Testis (tissue), 2 donors: ENCODE measurements at regions not wholly inside any gene's neighbourhood (a gene's known extent, or its start where the extent isn't known, plus 50 kb on each side); places are given as distances from the start of the nearest gene placed in this dataset.

ENCODE experiments used
- DNase-seq: peaks from one replicate; pipeline ENCODE4 v3.0.0-alpha.2; 2019
- H3K27ac ChIP-seq, 2 donors: fragments of 200-600 bp; sonication (generic); one replicate each; pipeline ENCODE4 v1.5.1; 2019
- H3K27me3 ChIP-seq: fragments of 200-600 bp; sonication (generic); one replicate; pipeline ENCODE4 v1.5.1; 2019
- H3K36me3 ChIP-seq: fragments of 200-600 bp; sonication (generic); one replicate; pipeline ENCODE4 v1.5.1; 2017; ENCODE audit warnings: low read depth; ENCODE audit errors: missing control alignments
- H3K4me1 ChIP-seq: fragments of 200-600 bp; sonication (generic); one replicate; pipeline ENCODE4 v1.5.1; 2019
- H3K4me3 ChIP-seq, 2 donors: fragments of 200-600 bp; sonication (generic); one replicate each; pipeline ENCODE4 v1.5.1; 2017 to 2019
- H3K9me3 ChIP-seq: fragments of 200-600 bp; sonication (generic); one replicate; pipeline ENCODE4 v1.5.1; 2017
- CTCF ChIP-seq, 3 experiments: fragments of 450-650 bp in 2 of 3; fragments of 200-600 bp in 1 of 3; sonication (generic) in 1 of 3; IDR thresholded peaks; one replicate each; pipeline ENCODE4 v1.5.1; 2016 to 2019; ENCODE audit warnings: antibody characterized with exemption in 3 of 3, mild to moderate bottlenecking in 2 of 3, moderate library complexity in 1 of 3
- POLR2A ChIP-seq: fragments of 450-650 bp; IDR thresholded peaks from one replicate; pipeline ENCODE4 v1.6.1; 2017; ENCODE audit warnings: antibody characterized with exemption, mild to moderate bottlenecking, moderate library complexity
- WGBS, 2 donors: methylation state at CpG; one replicate each; pipeline ENCODE4 v1.1.5; 2018; 5-methylcytosine and 5-hydroxymethylcytosine counted together
- intact Hi-C: fragments of 100-400 bp; cut with DNase I; formaldehyde crosslinking; loops from one replicate; pipeline ENCODE4 v1.15.1; 2023; ENCODE audit warnings: low total_unique reads

GRCh38 chr1:187481581-187482148, 652.9 kb downstream of the PLA2G4A start:
- intact Hi-C loops: no loop called here
- no peak overlapping the region for H3K27ac ChIP-seq
- no peaks in the 10 kb centered on the region for H3K4me1 ChIP-seq
- no peak for DNase-seq
- WGBS, 2 donors: 58 to 74% methylated on average over 9 to 10 of the region's 10 CpGs
- TF ChIP-seq POLR2A (no peak), CTCF (IDR thresholded peaks at IDR 0.05) (no peak)
- no peak overlapping the region for H3K4me3 ChIP-seq
- no peaks in the 10 kb centered on the region for H3K36me3 ChIP-seq
- H3K27me3 ChIP-seq: no peaks in the 10 kb centered on the region
- no peaks in the 10 kb centered on the region for H3K9me3 ChIP-seq

- Histone ChIP-seq H3K4me3 (no peak overlapping the region), H3K27ac (no peak overlapping the region), H3K36me3 (no peaks in the 10 kb centered on the region), H3K9me3 (no peaks in the 10 kb centered on the region), H3K4me1 (no peaks in the 10 kb centered on the region), H3K27me3 (no peaks in the 10 kb centered on the region)
- 83 to 91% methylated on average over 3 of the region's 3 CpGs for WGBS, 2 donors
- TF ChIP-seq CTCF (IDR thresholded peaks at IDR 0.05): no peak
- no peak for TF ChIP-seq POLR2A
- intact Hi-C loops: no loop called here
- DNase-seq: no peak
Measured at GRCh38 chr1:187490266-187490665, 661.5 kb downstream of the PLA2G4A start.

GRCh38 chr1:187491082-187491720, 662.5 kb downstream of the PLA2G4A start:
- Histone ChIP-seq H3K27ac (no peak overlapping the region), H3K27me3 (no peaks in the 10 kb centered on the region), H3K4me3 (no peak overlapping the region), H3K4me1 (no peaks in the 10 kb centered on the region), H3K9me3 (no peaks in the 10 kb centered on the region), H3K36me3 (no peaks in the 10 kb centered on the region)
- DNase-seq: no peak
- TF ChIP-seq POLR2A (no peak), CTCF (IDR thresholded peaks at IDR 0.05) (no peak)
- WGBS, 2 donors: 61 to 72% methylated on average over 5 of the region's 5 CpGs
- intact Hi-C loops: no loop called here

- TF ChIP-seq CTCF (IDR thresholded peaks at IDR 0.05): no peak
- TF ChIP-seq POLR2A: no peak
- 44 to 63% methylated on average over 1 of the region's 1 CpG for WGBS, 2 donors
- H3K9me3 ChIP-seq: no peaks in the 10 kb centered on the region
- H3K4me3 ChIP-seq: no peak overlapping the region
- intact Hi-C loops: no loop called here
- H3K27ac ChIP-seq: no peak overlapping the region
- no peaks in the 10 kb centered on the region for H3K36me3 ChIP-seq
- DNase-seq: no peak
- H3K27me3 ChIP-seq: no peaks in the 10 kb centered on the region
- no peaks in the 10 kb centered on the region for H3K4me1 ChIP-seq
Measured at GRCh38 chr1:187498028-187498427, 669.3 kb downstream of the PLA2G4A start.

GRCh38 chr1:187504779-187505178, 676.0 kb downstream of the PLA2G4A start:
- TF ChIP-seq POLR2A: no peak
- no peak for TF ChIP-seq CTCF (IDR thresholded peaks at IDR 0.05)
- Histone ChIP-seq H3K27ac (no peak overlapping the region), H3K27me3 (no peaks in the 10 kb centered on the region), H3K4me1 (no peaks in the 10 kb centered on the region), H3K4me3 (no peak overlapping the region), H3K9me3 (no peaks in the 10 kb centered on the region), H3K36me3 (no peaks in the 10 kb centered on the region)
- no peak for DNase-seq
- intact Hi-C loops: no loop called here
